ENCODE measurements at regions not wholly inside any gene's neighbourhood (a gene's known extent, or its start where the extent isn't known, plus 50 kb on each side); places are given as distances from the start of the nearest gene placed in this dataset.

DNA sequence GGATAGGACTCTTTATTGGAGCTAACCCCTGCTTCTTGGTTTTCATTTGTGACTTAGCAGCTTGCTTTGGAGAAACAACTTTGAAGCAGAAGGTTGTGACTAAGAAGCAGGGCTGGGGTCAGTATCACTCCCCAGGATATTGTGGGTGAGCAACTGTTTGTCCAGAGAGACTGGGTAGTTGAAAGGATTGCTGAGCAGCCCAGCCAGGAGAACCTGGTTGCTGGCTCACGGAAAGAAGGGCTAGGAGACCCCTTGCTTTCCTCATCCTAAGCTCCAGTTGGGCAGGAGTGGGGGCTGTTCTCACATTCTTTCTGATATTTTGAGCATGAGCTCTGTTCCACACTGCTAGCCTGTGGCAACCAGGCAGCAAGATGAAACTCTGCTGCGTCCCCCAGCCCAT is 151.2 kb downstream of the CBLN1 start:
- DNase-seq (no peak), ATAC-seq (peak; percentile 23)
- intact Hi-C loops (cut with micrococcal nuclease): no loop called here

- peak; percentile 28 for DNase-seq
- ATAC-seq: peak; percentile 95
- intact Hi-C loops (cut with micrococcal nuclease): no loop called here
Measured at GRCh38 chr16:49129935-49130334, 151.7 kb downstream of the CBLN1 start.

DNA sequence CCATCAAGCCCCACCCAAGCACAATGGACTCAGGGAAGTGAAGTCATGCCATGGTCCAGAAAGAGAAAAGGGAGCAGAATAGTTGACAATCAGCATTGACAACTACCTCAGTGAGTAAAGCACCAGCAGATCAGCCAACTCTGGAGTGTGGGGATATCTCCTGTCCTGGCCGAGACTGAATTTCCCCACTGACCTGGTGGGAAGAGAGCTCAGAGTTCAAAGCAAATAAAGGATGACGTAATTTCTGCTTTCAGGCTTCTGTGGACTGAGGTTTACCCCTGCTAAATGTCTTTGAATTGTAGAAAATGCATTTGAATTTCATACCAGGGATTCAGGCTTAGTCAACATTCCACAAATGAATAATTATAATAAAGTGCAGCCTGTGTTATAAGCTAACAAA is 152.9 kb downstream of the CBLN1 start:
- ATAC-seq: no peak

DNA sequence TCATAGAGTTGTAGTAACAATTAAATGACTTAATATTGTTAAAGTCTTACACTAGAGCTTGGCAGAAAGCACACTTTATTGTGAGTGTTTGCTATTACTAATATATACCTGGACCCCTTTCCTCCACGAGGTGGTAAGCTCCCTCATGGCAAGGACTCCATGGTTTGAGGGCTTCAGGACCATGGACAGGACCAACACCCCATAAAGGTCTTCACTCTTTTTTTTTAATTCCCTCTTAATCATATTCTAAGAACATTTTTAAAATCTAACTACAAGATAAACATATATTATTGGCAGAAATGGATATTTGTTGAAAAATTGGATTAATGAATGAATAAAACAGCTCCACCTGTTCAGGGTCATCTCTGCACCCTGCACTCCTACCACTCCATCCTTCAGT is 154.5 kb downstream of the CBLN1 start:
- no peak for ATAC-seq
- no peak for DNase-seq
- intact Hi-C loops (cut with micrococcal nuclease): no loop called here

More for the DNA sequence above, 152.9 kb downstream of the CBLN1 start:
- DNase-seq: no peak
- intact Hi-C loops (cut with micrococcal nuclease): no loop called here

GRCh38 chr16:49121636-49122035 is 160.0 kb downstream of the CBLN1 start:
- ATAC-seq (no peak), DNase-seq (no peak)
- intact Hi-C loops (cut with micrococcal nuclease): no loop called here

GRCh38 chr16:49120631-49121030 is 161.0 kb downstream of the CBLN1 start:
- intact Hi-C loops (cut with micrococcal nuclease): no loop called here
- DNase-seq (no peak), ATAC-seq (no peak)

- DNase-seq (no peak), ATAC-seq (no peak)
- intact Hi-C loops (cut with micrococcal nuclease): no loop called here
Measured at GRCh38 chr16:49116873-49117272, 164.8 kb downstream of the CBLN1 start.

GRCh38 chr16:49115956-49116355 is 165.7 kb downstream of the CBLN1 start:
- no peak for DNase-seq
- no peak for ATAC-seq
- intact Hi-C loops (cut with micrococcal nuclease): no loop called here

DNA sequence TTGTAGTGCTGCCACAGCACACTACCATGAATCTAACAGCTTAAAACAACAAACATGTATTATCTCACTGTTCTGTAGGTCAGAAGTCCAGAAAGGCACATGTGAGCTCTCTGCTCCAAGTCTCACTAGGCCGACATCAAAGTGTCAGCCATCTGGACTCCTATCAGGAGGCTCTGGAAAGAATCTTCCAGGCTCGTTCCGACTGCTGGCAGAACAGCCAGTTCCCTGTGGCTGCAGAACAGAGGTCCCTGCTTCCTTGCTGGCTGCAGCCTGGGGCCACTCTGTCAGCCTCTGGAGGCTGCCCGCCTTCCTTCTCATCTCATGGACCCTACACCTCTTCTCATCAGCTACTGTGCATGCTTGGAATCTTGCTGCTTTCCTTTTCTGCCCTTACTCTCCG is 168.9 kb downstream of the CBLN1 start:
- ATAC-seq: peak; percentile 98
- peak; percentile 82 for DNase-seq

DNA sequence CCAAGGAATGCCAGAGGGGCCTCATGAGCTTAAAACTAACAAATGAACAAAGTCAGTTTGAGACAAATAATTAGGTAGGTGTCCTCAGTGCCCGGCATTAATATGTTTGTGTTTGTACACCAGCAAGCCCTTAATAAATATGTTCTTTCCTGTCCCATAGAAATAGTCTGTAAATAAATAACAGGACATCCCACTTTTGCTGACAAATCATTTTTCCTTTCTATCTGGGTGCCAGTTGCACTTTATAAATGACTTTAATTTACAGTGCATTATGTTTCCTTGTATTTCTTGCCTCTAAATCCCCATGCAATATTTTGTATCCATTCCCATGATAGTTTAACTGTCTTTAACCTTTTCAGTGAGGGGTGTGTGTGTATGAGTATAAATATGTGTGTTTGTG is 170.3 kb downstream of the CBLN1 start:
- intact Hi-C loops (cut with micrococcal nuclease): no loop called here
- no peak for DNase-seq
- ATAC-seq: no peak

More for the DNA sequence above, 168.9 kb downstream of the CBLN1 start:
- intact Hi-C loops (cut with micrococcal nuclease): no loop called here

DNA sequence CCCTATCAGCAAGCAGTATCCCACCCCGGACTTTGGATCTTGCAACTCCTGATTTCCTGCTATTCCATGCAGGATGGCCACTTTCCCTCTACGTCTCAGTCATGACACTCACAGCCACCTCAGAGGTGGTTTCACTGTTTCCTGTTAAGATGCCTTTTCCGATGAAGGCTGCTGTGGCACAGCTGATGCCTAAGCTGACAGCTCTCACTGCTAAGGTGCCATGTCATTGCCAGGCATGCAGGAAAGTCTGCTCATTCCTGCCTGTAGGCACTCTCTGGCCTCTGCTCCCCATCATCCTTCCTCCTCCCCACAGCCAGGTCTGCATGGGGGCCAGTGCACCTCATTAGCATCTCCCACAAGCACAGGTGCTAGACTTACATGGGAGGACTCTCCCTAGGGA is 173.0 kb downstream of the CBLN1 start:
- DNase-seq (no peak), ATAC-seq (no peak)
- intact Hi-C loops (cut with micrococcal nuclease): no loop called here

DNA sequence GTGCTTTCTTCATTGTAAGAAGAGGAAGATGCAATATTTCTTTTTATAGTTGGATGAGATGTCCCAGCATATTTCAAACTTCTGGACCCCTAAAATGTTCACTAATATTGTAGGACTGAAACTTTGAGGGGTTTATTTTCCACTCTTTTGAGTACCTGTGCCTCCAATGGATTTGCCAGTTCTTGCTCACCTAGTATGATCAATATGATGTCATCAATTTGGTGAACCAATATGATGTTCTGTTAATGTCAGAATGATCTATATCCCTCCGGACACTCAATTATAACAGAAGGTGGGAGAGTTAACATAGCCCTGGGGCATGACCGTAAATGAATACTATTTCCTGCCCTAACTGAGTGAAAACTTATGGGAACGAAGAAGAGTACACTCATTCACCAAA is 178.3 kb downstream of the CBLN1 start:
- ATAC-seq: no peak
- DNase-seq: no peak
- intact Hi-C loops (cut with micrococcal nuclease): no loop called here

GRCh38 chr16:49101997-49102396 is 179.6 kb downstream of the CBLN1 start:
- DNase-seq (no peak), ATAC-seq (peak; percentile 66)
- intact Hi-C loops (cut with micrococcal nuclease): no loop called here

DNA sequence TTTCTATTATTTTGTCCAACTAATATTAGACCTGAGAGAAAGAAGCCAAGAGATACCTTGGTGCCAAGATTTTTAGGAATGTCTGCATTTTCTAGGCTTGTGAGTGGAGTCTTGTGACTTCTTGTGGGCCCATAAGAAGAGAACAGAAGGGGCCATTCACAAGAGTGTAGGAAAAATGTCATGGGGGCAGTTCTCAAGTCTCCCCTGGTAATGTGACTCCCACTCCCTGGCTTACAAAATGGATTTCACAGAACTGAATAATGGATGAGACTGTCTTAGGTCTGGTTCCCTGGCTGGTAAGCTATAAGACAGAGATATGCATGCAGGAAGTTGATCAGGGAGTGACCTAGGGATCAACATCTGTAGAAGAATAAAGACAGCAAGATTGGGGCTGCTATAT is 181.3 kb downstream of the CBLN1 start:
- intact Hi-C loops (cut with micrococcal nuclease): no loop called here
- ATAC-seq: no peak

GRCh38 chr16:49097964-49098363 is 183.7 kb downstream of the CBLN1 start:
- peak; percentile 97 for ATAC-seq
- intact Hi-C loops (cut with micrococcal nuclease): no loop called here
- DNase-seq: no peak

More for the DNA sequence above, 181.3 kb downstream of the CBLN1 start:
- DNase-seq: no peak

- ATAC-seq: no peak
- intact Hi-C loops (cut with micrococcal nuclease): no loop called here
Measured at GRCh38 chr16:49096176-49096945, 185.3 kb downstream of the CBLN1 start.

DNA sequence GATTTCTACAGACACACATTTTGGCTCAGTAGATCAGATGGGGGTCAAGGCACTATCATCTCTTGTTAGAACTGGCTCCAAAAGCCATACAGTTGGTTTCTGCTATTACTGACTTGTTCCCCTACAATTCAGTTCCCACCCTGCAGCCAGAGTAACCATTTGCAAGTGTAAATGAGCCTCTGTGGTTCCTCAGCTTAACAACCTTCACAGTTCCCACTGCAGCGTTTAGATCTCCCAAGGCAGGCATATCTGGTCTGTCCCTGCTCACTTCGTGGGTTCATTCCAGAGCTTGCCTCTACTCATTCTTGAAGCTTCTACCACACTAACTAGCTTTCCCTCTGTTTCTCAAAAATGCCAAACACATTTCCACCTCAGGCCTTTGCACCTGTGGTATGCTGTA is 186.1 kb downstream of the CBLN1 start:
- DNase-seq: no peak
- no peak for ATAC-seq
- intact Hi-C loops (cut with micrococcal nuclease): no loop called here

More at GRCh38 chr16:49096176-49096945, 185.3 kb downstream of the CBLN1 start:
- no peak for DNase-seq

- intact Hi-C loops (cut with micrococcal nuclease): no loop called here
Measured at GRCh38 chr16:49094471-49094870, 187.2 kb downstream of the CBLN1 start.

GRCh38 chr16:49093939-49094338 is 187.7 kb downstream of the CBLN1 start:
- intact Hi-C loops (cut with micrococcal nuclease): no loop called here
- ATAC-seq: no peak
- no peak for DNase-seq

More at GRCh38 chr16:49094471-49094870, 187.2 kb downstream of the CBLN1 start:
- ATAC-seq (no peak), DNase-seq (no peak)

- ATAC-seq (no peak), DNase-seq (no peak)
- intact Hi-C loops (cut with micrococcal nuclease): no loop called here
Measured at GRCh38 chr16:49092704-49093103, 188.9 kb downstream of the CBLN1 start.

DNA sequence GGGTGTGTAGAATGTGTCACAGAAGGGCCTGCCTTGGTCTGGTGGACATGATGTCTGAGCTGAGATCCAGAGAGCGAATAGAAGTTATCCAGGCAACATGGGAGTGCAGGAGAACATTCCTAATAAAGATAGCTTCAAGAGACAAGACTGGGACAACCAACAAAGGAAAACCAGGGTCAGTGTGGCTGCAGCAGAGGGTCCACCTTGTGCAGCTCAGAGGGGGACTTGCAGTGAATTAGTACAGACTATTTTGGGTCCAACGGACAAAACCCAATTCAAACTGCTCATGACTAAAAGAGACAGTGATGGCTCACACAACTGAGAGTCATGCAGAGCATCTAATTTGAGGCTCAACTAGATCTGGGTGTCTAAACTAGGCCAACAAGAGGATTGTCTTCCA is 192.1 kb downstream of the CBLN1 start:
- intact Hi-C loops (cut with micrococcal nuclease): no loop called here
- ATAC-seq (no peak), DNase-seq (no peak)

All from left ventricle myocardium superior (tissue), 1 donor.